Liver (tissue), 3 donors: ENCODE measurements at regions not wholly inside any gene's neighbourhood (a gene's known extent, or its start where the extent isn't known, plus 50 kb on each side); places are given as distances from the start of the nearest gene placed in this dataset.

ENCODE experiments used
- EGR1 ChIP-seq, 2 donors: IDR thresholded peaks; 2 replicates each; pipeline ENCODE4 v1.6.1; 2016 to 2018; ENCODE audit warnings: antibody characterized with exemption in 2 of 2, low read depth in 2 of 2
- FOXA1 ChIP-seq: IDR thresholded peaks from 2 replicates; pipeline ENCODE4 v1.6.1; 2016; ENCODE audit warnings: antibody characterized with exemption
- GABPA ChIP-seq, 2 donors: IDR thresholded peaks in 1 of 2; conservative IDR thresholded peaks in 1 of 2; 2 replicates each; pipeline ENCODE4 v1.6.1; 2016; ENCODE audit warnings: antibody characterized with exemption in 2 of 2, mild to moderate bottlenecking in 1 of 2, moderate library complexity in 1 of 2
- HNF4G ChIP-seq: IDR thresholded peaks from 2 replicates; pipeline ENCODE4 v1.6.1; 2016; ENCODE audit warnings: antibody characterized with exemption
- RAD21 ChIP-seq, 2 donors: IDR thresholded peaks; 2 replicates each; pipeline ENCODE4 v1.6.1; 2016; ENCODE audit warnings: antibody characterized with exemption in 2 of 2, mild to moderate bottlenecking in 2 of 2
- TAF1 ChIP-seq: conservative IDR thresholded peaks from 2 replicates; pipeline ENCODE4 v1.6.1; 2016; ENCODE audit warnings: antibody characterized with exemption, mild to moderate bottlenecking
- TF ChIP-seq, protein P1 (sequence below): fragments of 150-350 bp; IDR thresholded peaks from 2 replicates; pipeline ENCODE4 v1.5.1; 2017; ENCODE audit warnings: improper control_type of control experiment, low read depth, low read length; ENCODE audit not compliant: missing input control
- TF ChIP-seq, protein P2 (sequence below): IDR thresholded peaks from 2 replicates; pipeline ENCODE4 v1.6.1; 2016; ENCODE audit warnings: antibody characterized with exemption
- TF ChIP-seq, protein P3 (sequence below): IDR thresholded peaks from 2 replicates; pipeline ENCODE4 v1.6.1; 2016; ENCODE audit warnings: antibody characterized with exemption
- donor health status: healthy.
- donor health status: healthy.

DNA sequence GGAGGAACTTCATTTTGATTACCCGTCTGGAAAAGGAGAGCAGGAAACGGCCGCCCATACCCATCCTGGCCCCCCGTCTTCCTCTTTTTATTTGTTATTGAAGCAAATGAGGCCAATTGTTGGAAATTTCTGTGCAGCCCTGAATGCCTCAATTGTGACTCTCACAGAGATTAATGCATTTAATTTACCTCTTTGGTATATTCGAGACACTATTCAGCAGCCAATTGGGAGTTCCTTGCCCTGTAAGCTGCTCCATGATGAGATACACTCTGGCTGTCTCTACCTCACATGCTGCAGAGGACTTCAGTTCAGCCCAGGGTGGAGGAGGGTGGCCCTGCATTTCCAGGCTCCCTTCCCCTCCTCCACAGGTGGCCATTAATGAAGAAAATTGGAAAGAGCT lies 60.6 kb upstream of the NTM start:
- TF ChIP-seq, protein P1, sequence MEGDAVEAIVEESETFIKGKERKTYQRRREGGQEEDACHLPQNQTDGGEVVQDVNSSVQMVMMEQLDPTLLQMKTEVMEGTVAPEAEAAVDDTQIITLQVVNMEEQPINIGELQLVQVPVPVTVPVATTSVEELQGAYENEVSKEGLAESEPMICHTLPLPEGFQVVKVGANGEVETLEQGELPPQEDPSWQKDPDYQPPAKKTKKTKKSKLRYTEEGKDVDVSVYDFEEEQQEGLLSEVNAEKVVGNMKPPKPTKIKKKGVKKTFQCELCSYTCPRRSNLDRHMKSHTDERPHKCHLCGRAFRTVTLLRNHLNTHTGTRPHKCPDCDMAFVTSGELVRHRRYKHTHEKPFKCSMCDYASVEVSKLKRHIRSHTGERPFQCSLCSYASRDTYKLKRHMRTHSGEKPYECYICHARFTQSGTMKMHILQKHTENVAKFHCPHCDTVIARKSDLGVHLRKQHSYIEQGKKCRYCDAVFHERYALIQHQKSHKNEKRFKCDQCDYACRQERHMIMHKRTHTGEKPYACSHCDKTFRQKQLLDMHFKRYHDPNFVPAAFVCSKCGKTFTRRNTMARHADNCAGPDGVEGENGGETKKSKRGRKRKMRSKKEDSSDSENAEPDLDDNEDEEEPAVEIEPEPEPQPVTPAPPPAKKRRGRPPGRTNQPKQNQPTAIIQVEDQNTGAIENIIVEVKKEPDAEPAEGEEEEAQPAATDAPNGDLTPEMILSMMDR, result no peak
- TF ChIP-seq TAF1 (no peak), GABPA (IDR thresholded peaks at IDR 0.05 in 1 of 2, conservative IDR thresholded peaks at IDR 0.05 in 1 of 2) (no peak), FOXA1 (no peak), RAD21 (IDR thresholded peaks at IDR 0.05) (no peak), EGR1 (IDR thresholded peaks at IDR 0.05; ENCODE audit: low read depth in 2 of 2) (no peak), HNF4G (no peak)
- TF ChIP-seq, protein P2, sequence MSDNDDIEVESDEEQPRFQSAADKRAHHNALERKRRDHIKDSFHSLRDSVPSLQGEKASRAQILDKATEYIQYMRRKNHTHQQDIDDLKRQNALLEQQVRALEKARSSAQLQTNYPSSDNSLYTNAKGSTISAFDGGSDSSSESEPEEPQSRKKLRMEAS, result no peak
- TF ChIP-seq, protein P3, sequence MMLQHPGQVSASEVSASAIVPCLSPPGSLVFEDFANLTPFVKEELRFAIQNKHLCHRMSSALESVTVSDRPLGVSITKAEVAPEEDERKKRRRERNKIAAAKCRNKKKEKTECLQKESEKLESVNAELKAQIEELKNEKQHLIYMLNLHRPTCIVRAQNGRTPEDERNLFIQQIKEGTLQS, result no peak
